ENCODE measurements at regions not wholly inside any gene's neighbourhood (a gene's known extent, or its start where the extent isn't known, plus 50 kb on each side); places are given as distances from the start of the nearest gene placed in this dataset.

DNA sequence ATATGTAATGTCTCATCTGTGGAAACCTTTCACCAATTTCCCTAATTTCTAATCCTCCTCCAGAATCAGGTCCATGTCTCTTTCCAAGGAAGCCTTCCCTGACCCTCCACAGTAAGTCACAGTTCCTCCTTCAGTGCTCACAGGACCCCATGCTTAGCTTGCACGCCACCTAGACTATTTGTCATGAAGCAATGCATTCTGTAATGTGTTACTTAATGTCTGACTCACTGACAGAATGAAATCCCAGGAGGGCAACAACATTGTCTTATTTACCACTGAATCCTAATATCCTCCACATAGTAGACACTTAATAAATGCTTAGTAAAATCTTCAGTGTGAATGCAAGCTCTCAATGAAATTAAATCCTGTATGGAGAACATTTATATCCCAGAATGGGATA, 245.9 kb upstream of the PLD5 start:
- ChIA-PET CTCF (no interaction called here), POLR2A (no interaction called here), RAD21 (ENCODE audit: low non-redundant PET in 1 of 2, low total read pairs in 2 of 2, uncharacterized antibody in 2 of 2, unreplicated experiment in 2 of 2) (no interaction called here)
- no peak overlapping the region for H3K4me2 ChIP-seq (ENCODE audit: low read length)
- H3K79me2 ChIP-seq (ENCODE audit: insufficient read depth, low read length), result no peaks in the 10 kb centered on the region
- TF ChIP-seq SRF (IDR thresholded peaks at IDR 0.05; ENCODE audit: low read depth), result no peak
- TF ChIP-seq TCF7L2 (IDR thresholded peaks at IDR 0.05; ENCODE audit: borderline replicate concordance, extremely low read depth, insufficient read depth, insufficient read length), result no peak
- no peak for TF ChIP-seq EZH2phosphoT487 (IDR thresholded peaks at IDR 0.05; ENCODE audit: borderline replicate concordance)
- no peak for TF ChIP-seq ZFX (IDR thresholded peaks at IDR 0.05)
- TF ChIP-seq CEBPB (IDR thresholded peaks at IDR 0.05; ENCODE audit: low read depth), result no peak
- no peak for TF ChIP-seq RAD21 (IDR thresholded peaks at IDR 0.05; ENCODE audit: low read depth)
- no peak for TF ChIP-seq POLR2A (IDR thresholded peaks at IDR 0.05; ENCODE audit: borderline replicate concordance, extremely low read depth, insufficient read depth, insufficient read length)
- no peak for TF ChIP-seq CBX3 (IDR thresholded peaks at IDR 0.05; ENCODE audit: low read depth)
- TF ChIP-seq FOSL1 (IDR thresholded peaks at IDR 0.05; ENCODE audit: low read depth), result no peak
- no peak for TF ChIP-seq REST (IDR thresholded peaks at IDR 0.05; ENCODE audit: low read depth)
- no peaks in the 10 kb centered on the region for H3K36me3 ChIP-seq (ENCODE audit: control insufficient read depth in 1 of 2, insufficient read depth in 2 of 2, low read length in 2 of 2)
- no peaks in the 10 kb centered on the region for H3K9me3 ChIP-seq (ENCODE audit: control insufficient read depth in 1 of 2, insufficient read depth in 1 of 2, low read depth in 1 of 2, low read length in 2 of 2)
- no peaks in the 10 kb centered on the region for H4K20me1 ChIP-seq (ENCODE audit: insufficient read depth)
- H3K4me1 ChIP-seq (ENCODE audit: control insufficient read depth in 1 of 2, insufficient read depth in 2 of 2, low read length in 2 of 2), result no peaks in the 10 kb centered on the region
- H3K27me3 ChIP-seq (ENCODE audit: insufficient read depth, low read length), result no peaks in the 10 kb centered on the region
- intact Hi-C loops (cut with micrococcal nuclease), result no loop called here
- H3K27ac ChIP-seq (ENCODE audit: low read depth, low read length), result no peak overlapping the region
- DNase-seq (ENCODE audit: low read depth, low spot score) (no peak), ATAC-seq (no peak)
- H3K4me3 ChIP-seq (replicated peaks in 1 of 2; ENCODE audit: low read depth in 1 of 2, low read length in 2 of 2), result no peak overlapping the region
- no peak overlapping the region for H3K9ac ChIP-seq (ENCODE audit: low read length)
- no peaks in the 10 kb centered on the region for H3K9me2 ChIP-seq (ENCODE audit: insufficient read depth)
- H2AFZ ChIP-seq (ENCODE audit: low read depth, low read length, poor library complexity, severe bottlenecking), result no peak overlapping the region
- no TSS peak for BruUV-seq (replicated peaks)
